ENCODE measurements at regions not wholly inside any gene's neighbourhood (a gene's known extent, or its start where the extent isn't known, plus 50 kb on each side); places are given as distances from the start of the nearest gene placed in this dataset.

- no peak for TF ChIP-seq CTCF (IDR thresholded peaks at IDR 0.05)
- TF ChIP-seq POLR2A (IDR thresholded peaks at IDR 0.05), result no peak
Measured at GRCh38 chr2:7599462-7600258, 682.4 kb downstream of the RNF144A start.

All from adrenal gland (tissue), 5 donors.